Myocyte (in vitro differentiated cells): ENCODE measurements at regions not wholly inside any gene's neighbourhood (a gene's known extent, or its start where the extent isn't known, plus 50 kb on each side); places are given as distances from the start of the nearest gene placed in this dataset.

ENCODE experiments used
- DNase-seq: peaks from one replicate; pipeline ENCODE4 v3.0.0-alpha.2; 2012; ENCODE audit warnings: low read depth

GRCh38 chr1:90561103-90561783, 155.9 kb downstream of the BARHL2 start:
- DNase-seq: no peak

- peak; percentile 28 for DNase-seq
Observed at GRCh38 chr1:90558754-90559378, 158.2 kb downstream of the BARHL2 start.

GRCh38 chr1:90558126-90558525, 159.0 kb downstream of the BARHL2 start:
- peak; percentile 4 for DNase-seq

GRCh38 chr1:90557706-90558105, 159.4 kb downstream of the BARHL2 start:
- DNase-seq: no peak

GRCh38 chr1:90550626-90551406, 166.3 kb downstream of the BARHL2 start:
- DNase-seq: no peak

- DNase-seq: no peak
Observed at GRCh38 chr1:90544356-90544755, 172.7 kb downstream of the BARHL2 start.

- no peak for DNase-seq
Observed at GRCh38 chr1:90537606-90538362, 179.3 kb downstream of the BARHL2 start.

GRCh38 chr1:90534663-90535295, 182.3 kb downstream of the BARHL2 start:
- DNase-seq: no peak

GRCh38 chr1:90534116-90534515, 183.0 kb downstream of the BARHL2 start:
- no peak for DNase-seq

- DNase-seq: no peak
Observed at GRCh38 chr1:90526954-90527353, 190.1 kb downstream of the BARHL2 start.

GRCh38 chr1:90522432-90522831, 194.7 kb downstream of the BARHL2 start:
- no peak for DNase-seq

- no peak for DNase-seq
Observed at GRCh38 chr1:90513956-90514355, 203.1 kb downstream of the BARHL2 start.

- no peak for DNase-seq
Observed at GRCh38 chr1:90512441-90512840, 204.7 kb downstream of the BARHL2 start.

- DNase-seq: no peak
Observed at GRCh38 chr1:90510143-90510542, 207.0 kb downstream of the BARHL2 start.

- DNase-seq: no peak
Observed at GRCh38 chr1:90509225-90510048, 207.7 kb downstream of the BARHL2 start.

GRCh38 chr1:90508376-90509167, 208.5 kb downstream of the BARHL2 start:
- no peak for DNase-seq

GRCh38 chr1:90507173-90507572, 209.9 kb downstream of the BARHL2 start:
- no peak for DNase-seq

GRCh38 chr1:90505806-90506205, 211.3 kb downstream of the BARHL2 start:
- DNase-seq: peak; percentile 64

- no peak for DNase-seq
Observed at GRCh38 chr1:90504509-90504908, 212.6 kb downstream of the BARHL2 start.
